ENCODE measurements at regions not wholly inside any gene's neighbourhood (a gene's known extent, or its start where the extent isn't known, plus 50 kb on each side); places are given as distances from the start of the nearest gene placed in this dataset.
"Not testable (repeated sequence)": the region's sequence is repeated elsewhere in the genome, so short reads cannot be mapped to it uniquely, and the experiment has no call there.

GRCh38 chr4:123674762-123675465 lies 278.3 kb downstream of the SPRY1 start:
- DNase-seq (ENCODE audit: low read depth) = no peak
- no peak for TF ChIP-seq CTCF (IDR thresholded peaks at IDR 0.05; ENCODE audit: insufficient read depth, low read depth, low read length, missing control alignments)
- H3K4me3 ChIP-seq (ENCODE audit: low read depth, low read length) = no peak overlapping the region

DNA sequence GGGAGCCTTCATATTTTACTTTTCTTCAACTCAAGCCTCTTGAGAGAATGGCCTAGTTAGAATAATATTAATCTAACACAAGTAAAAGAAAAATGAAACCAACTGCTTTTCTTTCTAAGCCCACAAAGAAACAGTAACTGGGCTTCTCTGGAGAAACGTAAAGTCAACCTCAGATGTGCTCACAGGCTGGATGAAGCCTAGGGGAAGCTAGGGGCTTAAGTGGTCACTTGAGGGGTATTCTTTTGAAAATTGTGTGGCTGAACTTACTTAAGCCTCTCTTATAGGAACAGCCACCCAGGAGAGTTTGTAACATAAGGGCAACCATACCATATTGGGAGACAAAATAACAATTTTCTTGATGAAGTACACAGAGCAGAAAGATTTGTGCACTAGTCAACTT lies 279.0 kb downstream of the SPRY1 start:
- no peak overlapping the region for H3K4me3 ChIP-seq (ENCODE audit: low read depth, low read length)
- TF ChIP-seq CTCF (IDR thresholded peaks at IDR 0.05; ENCODE audit: insufficient read depth, low read depth, low read length, missing control alignments) = no peak
- no peak for DNase-seq (ENCODE audit: low read depth)

DNA sequence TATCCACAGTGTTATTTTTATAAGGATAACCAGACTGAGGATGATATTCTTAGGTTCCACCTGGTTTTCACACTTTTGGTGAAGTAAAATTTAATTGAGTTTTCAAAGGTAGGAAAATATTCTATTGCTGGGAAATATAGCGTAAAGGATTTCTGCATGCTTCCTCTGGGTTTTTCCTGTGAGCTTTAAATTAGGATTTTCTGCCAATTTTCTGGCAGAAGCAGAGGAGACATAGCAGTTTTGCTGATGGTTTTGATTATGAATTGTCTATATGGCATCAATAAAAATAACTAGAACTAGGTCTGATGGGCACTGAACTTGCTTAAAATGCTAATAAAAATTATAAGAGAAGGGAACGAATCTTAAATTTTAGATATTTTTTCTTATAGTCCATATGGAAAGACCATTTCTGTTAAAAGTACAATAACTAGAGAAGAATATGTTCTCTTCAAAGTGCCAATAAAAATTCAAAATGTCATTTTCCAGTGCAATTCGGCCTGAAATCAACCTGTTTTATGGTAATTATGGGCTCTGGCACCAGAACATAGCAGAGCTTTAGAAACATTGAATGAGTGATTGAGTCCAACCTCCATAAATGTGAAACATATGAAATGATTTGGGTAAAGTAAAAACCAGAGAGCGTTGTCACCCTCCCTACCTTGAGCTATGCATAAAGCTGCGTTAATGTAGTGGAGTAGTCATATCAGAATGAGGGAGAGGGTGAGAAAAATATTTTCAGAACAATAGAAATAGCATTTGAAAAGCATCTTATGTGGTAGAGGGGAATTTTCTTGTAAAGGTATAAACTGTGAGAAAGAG lies 279.7 kb downstream of the SPRY1 start:
- no peak for TF ChIP-seq CTCF (IDR thresholded peaks at IDR 0.05; ENCODE audit: insufficient read depth, low read depth, low read length, missing control alignments)
- H3K4me3 ChIP-seq (ENCODE audit: low read depth, low read length) = no peak overlapping the region
- no peak for DNase-seq (ENCODE audit: low read depth)

DNA sequence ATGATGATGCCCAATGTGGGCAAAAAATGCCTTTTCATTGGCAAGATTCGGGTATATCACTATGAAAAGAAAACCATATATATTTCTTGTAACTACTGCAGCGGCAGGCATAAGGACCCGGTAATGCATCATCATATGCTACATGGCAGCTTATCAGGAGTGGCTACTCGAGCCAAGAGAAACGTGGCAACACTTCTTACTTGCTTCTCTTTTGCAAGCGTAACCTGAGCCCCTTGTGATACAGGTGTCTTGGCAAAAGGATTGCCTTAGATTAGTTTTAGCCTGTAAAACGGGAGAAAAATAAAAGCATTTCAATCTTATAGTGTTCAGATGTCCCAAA lies 280.3 kb downstream of the SPRY1 start:
- no peak for TF ChIP-seq CTCF (IDR thresholded peaks at IDR 0.05; ENCODE audit: insufficient read depth, low read depth, low read length, missing control alignments)
- DNase-seq (ENCODE audit: low read depth) = no peak
- H3K4me3 ChIP-seq (ENCODE audit: low read depth, low read length) = no peak overlapping the region

DNA sequence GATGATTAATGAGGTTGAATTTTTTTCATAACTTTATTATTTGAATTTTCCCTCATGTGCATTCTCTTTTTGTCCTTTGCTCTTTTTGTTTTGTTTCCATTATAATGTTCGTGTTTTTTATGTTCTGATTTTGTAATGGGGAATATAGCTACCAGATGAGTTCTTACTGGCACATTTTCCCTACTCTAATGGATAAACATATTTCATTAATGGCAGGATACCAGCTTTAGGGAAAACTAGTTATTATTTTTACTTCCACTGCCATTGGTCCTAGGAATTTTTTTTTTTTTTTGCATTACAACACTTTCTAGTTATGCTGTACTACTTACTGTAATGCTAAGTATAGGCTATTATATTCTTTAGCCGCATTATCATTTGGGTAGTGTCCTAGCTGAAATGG lies 286.3 kb downstream of the SPRY1 start:
- no peak overlapping the region for H3K4me3 ChIP-seq (ENCODE audit: low read depth, low read length)
- TF ChIP-seq CTCF (IDR thresholded peaks at IDR 0.05; ENCODE audit: insufficient read depth, low read depth, low read length, missing control alignments) = no peak
- no peak for DNase-seq (ENCODE audit: low read depth)

DNA sequence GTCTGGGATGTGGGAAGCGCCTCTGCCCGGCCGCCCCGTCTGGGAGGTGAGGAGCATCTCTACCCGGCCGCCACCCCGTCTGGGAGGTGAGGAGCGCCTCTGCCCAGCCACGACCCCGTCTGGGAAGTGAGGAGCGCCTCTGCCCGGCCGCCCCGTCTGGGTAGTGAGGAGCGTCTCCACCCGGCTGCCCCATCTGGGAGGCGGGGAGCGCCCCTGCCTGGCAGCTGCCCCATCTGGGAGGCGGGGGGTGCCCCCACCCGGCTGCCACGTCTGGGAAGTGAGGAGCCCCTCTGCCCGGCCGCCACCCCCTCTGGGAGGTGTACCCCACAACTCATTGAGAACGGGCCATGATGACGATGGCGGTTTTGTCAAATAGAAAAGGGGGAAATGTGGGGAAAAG lies 288.3 kb downstream of the SPRY1 start:
- not testable (repeated sequence) for H3K4me3 ChIP-seq (ENCODE audit: low read depth, low read length)

DNA sequence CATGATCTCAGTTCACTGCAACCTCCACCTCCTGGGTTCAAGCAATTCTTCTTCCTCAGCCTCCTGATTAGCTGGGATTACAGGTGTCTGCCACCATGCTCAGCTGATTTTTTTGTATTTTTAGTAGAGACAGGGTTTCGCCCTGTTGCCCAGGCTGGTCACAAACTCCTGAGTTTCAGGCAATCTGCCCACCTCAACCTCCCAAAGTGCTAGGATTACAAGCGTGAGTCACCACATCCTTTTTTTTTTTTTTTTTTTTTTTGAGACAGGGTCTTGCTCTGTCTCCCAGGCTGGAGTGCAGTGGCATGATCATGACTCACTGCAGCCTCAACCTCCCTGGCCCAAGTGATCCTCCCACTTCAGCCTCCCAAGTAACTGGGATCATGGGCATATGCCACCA lies 298.9 kb downstream of the SPRY1 start:
- DNase-seq (ENCODE audit: low read depth); H3K4me3 ChIP-seq (ENCODE audit: low read depth, low read length): not testable (repeated sequence)

More for the DNA sequence above, 288.3 kb downstream of the SPRY1 start:
- DNase-seq (ENCODE audit: low read depth) = not testable (repeated sequence)

DNA sequence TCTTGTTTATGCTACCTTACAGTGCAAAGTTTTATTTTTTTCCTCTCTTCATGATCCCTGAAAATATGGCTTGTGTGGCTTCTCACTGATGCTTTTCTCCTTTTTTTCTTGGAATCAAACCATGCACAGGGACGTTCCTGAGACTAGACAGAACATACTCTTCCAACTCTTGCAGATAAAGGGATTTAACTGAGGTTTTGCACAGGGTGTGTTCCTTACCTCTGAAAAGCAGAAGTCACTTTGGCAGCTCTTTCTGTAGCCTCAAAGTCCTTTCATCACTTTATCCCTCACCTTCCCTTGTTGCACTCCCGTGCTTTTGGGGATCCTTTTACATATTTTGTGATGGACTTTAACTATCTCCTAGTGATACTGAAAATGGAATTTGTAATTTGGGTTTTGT lies 300.1 kb downstream of the SPRY1 start:
- TF ChIP-seq CTCF (IDR thresholded peaks at IDR 0.05; ENCODE audit: insufficient read depth, low read depth, low read length, missing control alignments) = no peak
- H3K4me3 ChIP-seq (ENCODE audit: low read depth, low read length) = no peak overlapping the region
- DNase-seq (ENCODE audit: low read depth) = no peak

Measured in GM12865 (cell line).